ENCODE measurements at regions not wholly inside any gene's neighbourhood (a gene's known extent, or its start where the extent isn't known, plus 50 kb on each side); places are given as distances from the start of the nearest gene placed in this dataset.

GRCh38 chr13:61778531-61778930 lies 362.9 kb upstream of the PCDH20 start:
- no peak for TF ChIP-seq CTCF (IDR thresholded peaks at IDR 0.05; ENCODE audit: low read depth, low read length)
- Histone ChIP-seq H3K9me3 (ENCODE audit: severe bottlenecking) (no peaks in the 10 kb centered on the region), H3K4me3 (ENCODE audit: low read depth, low read length) (no peak overlapping the region), H3K27me3 (ENCODE audit: insufficient read depth, low read depth, severe bottlenecking) (no peaks in the 10 kb centered on the region), H3K27ac (no peak overlapping the region), H3K36me3 (no peaks in the 10 kb centered on the region)
- DNase-seq: no peak

DNA sequence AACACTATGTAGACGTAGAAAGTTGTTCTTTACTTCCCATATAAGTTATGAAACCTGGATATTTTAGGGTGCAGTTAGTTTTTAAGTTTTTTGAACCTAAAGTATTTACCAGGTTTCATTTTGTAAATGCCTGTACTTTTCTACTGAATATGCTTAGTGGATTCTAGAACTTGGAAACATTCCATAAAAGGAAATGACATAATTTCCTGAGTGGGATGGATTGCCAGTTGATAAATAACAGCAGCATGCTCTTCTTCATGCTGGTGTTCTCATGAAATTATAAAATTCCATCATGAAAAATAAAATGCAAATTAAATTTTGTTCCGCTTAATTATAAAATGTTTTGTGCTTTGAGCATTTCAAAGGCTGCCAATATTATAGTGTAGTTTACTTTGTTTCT lies 362.2 kb upstream of the PCDH20 start:
- Histone ChIP-seq H3K27me3 (ENCODE audit: insufficient read depth, low read depth, severe bottlenecking) (no peaks in the 10 kb centered on the region), H3K27ac (no peak overlapping the region), H3K9me3 (ENCODE audit: severe bottlenecking) (no peaks in the 10 kb centered on the region), H3K4me3 (ENCODE audit: low read depth, low read length) (no peak overlapping the region), H3K36me3 (no peaks in the 10 kb centered on the region)
- no peak for TF ChIP-seq CTCF (IDR thresholded peaks at IDR 0.05; ENCODE audit: low read depth, low read length)
- DNase-seq: no peak

DNA sequence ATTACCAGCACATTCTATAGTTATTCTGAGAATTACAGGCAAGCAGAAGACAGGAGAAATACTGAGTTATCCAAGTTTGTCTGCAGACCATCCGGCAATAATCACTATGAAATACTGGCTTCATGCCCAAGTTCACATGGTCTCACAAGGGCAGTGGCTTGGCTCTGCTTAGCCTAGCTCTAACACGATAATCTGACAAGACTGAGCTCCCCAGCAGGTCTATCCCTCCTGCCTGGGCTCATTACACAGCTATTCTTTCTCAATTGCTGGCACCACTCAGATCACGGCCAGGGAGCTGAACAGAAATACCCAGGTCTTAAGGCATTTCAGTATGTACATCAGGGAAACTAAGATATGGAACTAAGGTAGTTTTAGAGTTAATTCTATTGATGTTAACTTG lies 361.6 kb upstream of the PCDH20 start:
- Histone ChIP-seq H3K27ac (no peak overlapping the region), H3K27me3 (ENCODE audit: insufficient read depth, low read depth, severe bottlenecking) (no peaks in the 10 kb centered on the region), H3K36me3 (no peaks in the 10 kb centered on the region), H3K4me3 (ENCODE audit: low read depth, low read length) (no peak overlapping the region), H3K9me3 (ENCODE audit: severe bottlenecking) (no peaks in the 10 kb centered on the region)
- no peak for TF ChIP-seq CTCF (IDR thresholded peaks at IDR 0.05; ENCODE audit: low read depth, low read length)
- DNase-seq: peak; percentile 6

- TF ChIP-seq CTCF (IDR thresholded peaks at IDR 0.05; ENCODE audit: low read depth, low read length): no peak
- no peak for DNase-seq
- H3K9me3 ChIP-seq (ENCODE audit: severe bottlenecking): no peaks in the 10 kb centered on the region
- H3K36me3 ChIP-seq: no peaks in the 10 kb centered on the region
- H3K27me3 ChIP-seq (ENCODE audit: insufficient read depth, low read depth, severe bottlenecking): no peaks in the 10 kb centered on the region
- H3K4me3 ChIP-seq (ENCODE audit: low read depth, low read length): no peak overlapping the region
- H3K27ac ChIP-seq: no peak overlapping the region
Measured at GRCh38 chr13:61774903-61775302, 359.3 kb upstream of the PCDH20 start.

GRCh38 chr13:61770681-61771080 lies 355.0 kb upstream of the PCDH20 start:
- H3K9me3 ChIP-seq (ENCODE audit: severe bottlenecking): no peaks in the 10 kb centered on the region
- H3K36me3 ChIP-seq: no peaks in the 10 kb centered on the region
- TF ChIP-seq CTCF (IDR thresholded peaks at IDR 0.05; ENCODE audit: low read depth, low read length): no peak
- no peak overlapping the region for H3K4me3 ChIP-seq (ENCODE audit: low read depth, low read length)
- H3K27me3 ChIP-seq (ENCODE audit: insufficient read depth, low read depth, severe bottlenecking): no peaks in the 10 kb centered on the region
- no peak for DNase-seq
- H3K27ac ChIP-seq: no peak overlapping the region

DNA sequence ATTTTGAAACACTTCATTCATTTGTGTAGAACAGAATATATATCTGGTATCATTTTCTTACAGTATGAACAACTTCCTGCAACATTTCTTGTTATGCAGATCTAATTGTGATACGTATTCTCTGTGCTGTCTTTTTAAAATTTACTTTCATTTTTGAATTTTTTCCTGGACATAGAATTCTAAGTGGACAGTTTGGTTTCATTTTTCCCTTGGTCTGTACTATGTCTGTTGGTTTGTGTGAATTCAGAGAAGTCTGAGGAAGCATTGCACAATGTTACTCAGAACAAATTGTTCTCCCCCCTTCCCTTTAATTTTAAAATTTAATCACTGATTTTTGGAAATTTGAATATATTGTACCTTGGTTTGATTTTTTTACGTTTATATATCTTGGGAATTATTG lies 352.5 kb upstream of the PCDH20 start:
- TF ChIP-seq CTCF (IDR thresholded peaks at IDR 0.05; ENCODE audit: low read depth, low read length): no peak
- H3K27ac ChIP-seq: no peak overlapping the region
- H3K27me3 ChIP-seq (ENCODE audit: insufficient read depth, low read depth, severe bottlenecking): no peaks in the 10 kb centered on the region
- H3K36me3 ChIP-seq: no peaks in the 10 kb centered on the region
- H3K9me3 ChIP-seq (ENCODE audit: severe bottlenecking): no peaks in the 10 kb centered on the region
- no peak overlapping the region for H3K4me3 ChIP-seq (ENCODE audit: low read depth, low read length)
- no peak for DNase-seq
